K562 (cell line): ENCODE measurements at regions not wholly inside any gene's neighbourhood (a gene's known extent, or its start where the extent isn't known, plus 50 kb on each side); places are given as distances from the start of the nearest gene placed in this dataset.

Source experiments
- ATAC-seq: fragments of 200-7000 bp; cut with Tn5 transposase; 3 replicates; pipeline ENCODE4 v1.9.1; 2020; ENCODE audit warnings: moderate library complexity
- BruUV-seq: library from RNA; stranded (reverse); fragments of 400-500 nt; replicated peaks from 2 replicates; lab custom pipeline; 2021; lab: Mats Ljungman, UMichigan
- CTCF ChIA-PET: fragments of 300-600 bp; formaldehyde crosslinking; extraction: SDS; loops from one replicate; lab custom pipeline; 2021; ENCODE audit warnings: low intra/inter-chr PET ratio; lab: Yijun Ruan, JAX
- POLR2A ChIA-PET: fragments of 300-600, 350-650 bp; sonication (Branson Sonifier 250); formaldehyde crosslinking; extraction: SDS; loops from one replicate; lab custom pipeline; 2021; ENCODE audit warnings: antibody characterized with exemption, inconsistent platforms; lab: Yijun Ruan, JAX
- DNase-seq, 4 experiments: peaks; one replicate each; pipeline versions ENCODE4 v3.0.0 to v3.0.0-alpha.2; 2011 to 2018; ENCODE audit warnings: low spot score in 3 of 4, mixed read lengths in 3 of 4; ENCODE audit errors: extremely low read depth in 1 of 4
- FAIRE-seq: peaks from 2 replicates; lab custom pipeline; 2011; peaks lifted over from hg19 to GRCh38; lab: Jason Lieb, UNC
- H2AFZ ChIP-seq: 2 replicates; pipeline ENCODE4 v1.6.0; 2011; ENCODE audit warnings: low read depth, low read length, control low read depth, inconsistent platforms
- H3K27ac ChIP-seq: fragments of 200-600 bp; 3 replicates; pipeline ENCODE4 v1.8.0; 2011; ENCODE audit warnings: low read depth, mild to moderate bottlenecking, control low read depth, inconsistent platforms, low read length, moderate library complexity, mixed read lengths; ENCODE audit errors: extremely low read depth
- H3K27me3 ChIP-seq, 2 experiments: fragments of 300-600 bp in 1 of 2; 2 replicates in 1 of 2; 3 replicates in 1 of 2; pipeline versions ENCODE4 v1.6.0 to v1.8.0; 2011; ENCODE audit warnings: inconsistent platforms in 2 of 2, low read length in 2 of 2, mild to moderate bottlenecking in 1 of 2, mixed read lengths in 1 of 2, moderate library complexity in 1 of 2; ENCODE audit not compliant: control insufficient read depth in 2 of 2, insufficient read depth in 2 of 2
- H3K36me3 ChIP-seq: fragments of 300-600 bp; 3 replicates; pipeline ENCODE4 v1.8.0; 2011; ENCODE audit warnings: mild to moderate bottlenecking, low read length, inconsistent platforms; ENCODE audit not compliant: control insufficient read depth, insufficient read depth
- H3K4me1 ChIP-seq, 2 experiments: fragments of 200-600 bp in 1 of 2; replicated peaks in 1 of 2; 2 replicates in 1 of 2; 3 replicates in 1 of 2; pipeline versions ENCODE4 v1.5.1 to v1.8.0; 2011; ENCODE audit warnings: inconsistent platforms in 2 of 2, low read length in 2 of 2, mild to moderate bottlenecking in 1 of 2, mixed read lengths in 1 of 2, moderate library complexity in 1 of 2; ENCODE audit not compliant: control insufficient read depth in 2 of 2, insufficient read depth in 2 of 2
- H3K4me2 ChIP-seq: 2 replicates; pipeline ENCODE4 v1.6.1; 2011; ENCODE audit warnings: low read length, control low read depth, inconsistent platforms, mixed read lengths; ENCODE audit not compliant: insufficient read depth
- H3K4me3 ChIP-seq: fragments of 200-600 bp; sonication (generic), shearing (Covaris generic); 2 replicates; pipeline ENCODE4 v1.5.1; 2016; ENCODE audit warnings: control low read depth, inconsistent platforms
- H3K79me2 ChIP-seq: fragments of 200-600 bp; 3 replicates; pipeline ENCODE4 v1.8.0; 2011; ENCODE audit warnings: low read length, inconsistent platforms; ENCODE audit not compliant: control insufficient read depth, insufficient read depth
- H3K9ac ChIP-seq, 2 experiments: 2 replicates each; pipeline versions ENCODE4 v1.6.0 to v1.6.1; 2011; ENCODE audit warnings: low read depth in 2 of 2, low read length in 2 of 2, control low read depth in 1 of 2, inconsistent platforms in 1 of 2, mild to moderate bottlenecking in 1 of 2, mixed read lengths in 1 of 2; ENCODE audit not compliant: insufficient read depth in 1 of 2
- H3K9me1 ChIP-seq: one replicate; pipeline ENCODE4 v1.6.0; 2011; ENCODE audit warnings: inconsistent platforms, mild to moderate bottlenecking, low read length, moderate library complexity; ENCODE audit not compliant: control insufficient read depth, insufficient read depth
- H3K9me3 ChIP-seq: replicated peaks from 2 replicates; pipeline ENCODE4 v1.5.1; 2011; ENCODE audit warnings: low read depth, low read length, inconsistent platforms; ENCODE audit not compliant: control insufficient read depth, insufficient read depth
- H4K20me1 ChIP-seq: replicated peaks from 2 replicates; pipeline ENCODE4 v1.6.1; 2011; ENCODE audit warnings: low read length, inconsistent platforms, mixed read lengths; ENCODE audit not compliant: control insufficient read depth, insufficient read depth
- BCOR ChIP-seq: fragments of 450-650 bp; IDR thresholded peaks from 2 replicates; pipeline ENCODE4 v1.6.1; 2016
- BRCA1 ChIP-seq, 2 experiments: fragments of 450-650 bp in 1 of 2; sonication (generic) in 1 of 2; formaldehyde crosslinking in 1 of 2; IDR thresholded peaks; 2 replicates each; pipeline versions ENCODE4 v1.5.0 to v1.6.1; 2017 to 2020; ENCODE audit warnings: mild to moderate bottlenecking in 1 of 2, missing genetic modification reagents in 1 of 2
- CEBPB ChIP-seq: fragments of 450-650 bp; IDR thresholded peaks from 2 replicates; pipeline ENCODE4 v1.6.1; 2016; ENCODE audit warnings: missing genetic modification characterization, missing compliant biosample characterization
- CHAMP1 ChIP-seq: fragments of 450-650 bp; IDR thresholded peaks from 2 replicates; pipeline ENCODE4 v1.6.1; 2016; ENCODE audit warnings: mild to moderate bottlenecking
- COPS2 ChIP-seq: fragments of 450-650 bp; conservative IDR thresholded peaks from 2 replicates; pipeline ENCODE4 v1.6.1; 2016; ENCODE audit warnings: mild to moderate bottlenecking, moderate library complexity
- ETV1 ChIP-seq: fragments of 450-650 bp; conservative IDR thresholded peaks from 2 replicates; pipeline ENCODE4 v1.6.1; 2016; ENCODE audit warnings: missing genetic modification characterization, control low read depth, low read depth, missing compliant biosample characterization
- FOXA3 ChIP-seq, 2 experiments: fragments of 450-650 bp in 1 of 2; sonication (generic) in 1 of 2; formaldehyde crosslinking; IDR thresholded peaks in 1 of 2; conservative IDR thresholded peaks in 1 of 2; 2 replicates each; pipeline versions ENCODE4 v1.4.0 to v1.8.0; 2020 to 2022; ENCODE audit warnings: mild to moderate bottlenecking in 2 of 2, missing genetic modification reagents in 1 of 2
- HBP1 ChIP-seq: fragments of 450-650 bp; formaldehyde crosslinking; IDR thresholded peaks from 2 replicates; pipeline ENCODE4 v1.4.0; 2022; ENCODE audit warnings: missing genetic modification characterization
- HIVEP1 ChIP-seq: fragments of 250-450 bp; sonication (Bioruptor Pico); IDR thresholded peaks from 2 replicates; pipeline ENCODE4 v1.4.0; 2020; ENCODE audit warnings: mild to moderate bottlenecking
- ID3 ChIP-seq, 2 experiments: fragments of 250-450 bp in 1 of 2; fragments of 450-650 bp in 1 of 2; sonication (Bioruptor Pico) in 1 of 2; IDR thresholded peaks; 2 replicates each; pipeline versions ENCODE4 v1.6.1 to v1.8.0; 2016 to 2021; ENCODE audit warnings: mild to moderate bottlenecking in 2 of 2, moderate library complexity in 2 of 2, missing compliant biosample characterization in 1 of 2, missing genetic modification characterization in 1 of 2
- IRF1 ChIP-seq: sonication (generic); formaldehyde crosslinking; IDR thresholded peaks from 2 replicates; pipeline ENCODE4 v1.8.0; 2022; ENCODE audit warnings: missing genetic modification reagents, mild to moderate bottlenecking, borderline replicate concordance
- RBBP5 ChIP-seq: fragments of 200-600 bp; sonication (generic); IDR thresholded peaks from 2 replicates; pipeline ENCODE4 v1.6.1; 2012; ENCODE audit warnings: borderline replicate concordance, mild to moderate bottlenecking, low read length, control low read depth, inconsistent platforms; ENCODE audit not compliant: insufficient read depth, poor library complexity, severe bottlenecking
- ZFP36 ChIP-seq: fragments of 150-350 bp; IDR thresholded peaks from 2 replicates; pipeline ENCODE4 v1.6.1; 2018; ENCODE audit warnings: low read length, low read depth; ENCODE audit not compliant: partially characterized antibody
- ZNF764 ChIP-seq: fragments of 250-450 bp; sonication (Bioruptor Pico); IDR thresholded peaks from 2 replicates; pipeline ENCODE4 v1.4.0; 2020; ENCODE audit warnings: low read depth, mild to moderate bottlenecking, moderate library complexity
- WGBS: fragments of 100-300 bp; shearing (Covaris generic); methylation state at CpG from one replicate; pipeline ENCODE4 v1.1.6; 2016; ENCODE audit warnings: low coverage, mixed read lengths; ENCODE audit not compliant: insufficient coverage; ENCODE audit errors: missing lambda C conversion rate; 5-methylcytosine and 5-hydroxymethylcytosine counted together
- in situ Hi-C: fragments of 300-500 bp; cut with MboI; formaldehyde crosslinking; loops from 4 replicates; pipeline ENCODE4 v1.15.0; 2018; ENCODE audit warnings: inconsistent platforms, mixed read lengths
- intact Hi-C: fragments of 100-400 bp; cut with micrococcal nuclease; formaldehyde crosslinking; loops from 2 replicates; pipeline ENCODE4 v1.14.2; 2022

- CTCF ChIA-PET: no interaction called here
- 0% methylated on average over 3 of the region's 3 CpGs for WGBS
- in situ Hi-C loops: no loop called here
Observed at GRCh38 chr1:29502225-29502910, 266.0 kb downstream of the PTPRU start.

More at GRCh38 chr1:29502225-29502910, 266.0 kb downstream of the PTPRU start:
- TF ChIP-seq IRF1 (CRISPR knock-in tag): no peak
- TF ChIP-seq BRCA1 (IDR thresholded peaks at IDR 0.05): no peak
- TF ChIP-seq BRCA1 (CRISPR knock-in tag; IDR thresholded peaks at IDR 0.05): no peak
- TF ChIP-seq ETV1 (tag): no peak
- no peak for TF ChIP-seq HIVEP1 (CRISPR knock-in tag)
- no peak for TF ChIP-seq CHAMP1
- TF ChIP-seq ZNF764 (CRISPR knock-in tag): no peak
- TF ChIP-seq RBBP5: no peak
- no peak for TF ChIP-seq COPS2
- TF ChIP-seq CEBPB (tag): no peak
- no peak for TF ChIP-seq ID3 (CRISPR knock-in tag; IDR thresholded peaks at IDR 0.05)
- TF ChIP-seq ID3 (tag; IDR thresholded peaks at IDR 0.05): no peak
- no peak for TF ChIP-seq HBP1 (CRISPR knock-in tag)
- TF ChIP-seq FOXA3 (CRISPR knock-in tag; conservative IDR thresholded peaks at IDR 0.05 in 1 of 2, IDR thresholded peaks at IDR 0.05 in 1 of 2): no peak
- TF ChIP-seq ZFP36: no peak
- TF ChIP-seq BCOR: no peak
- no peaks in the 10 kb centered on the region for H3K79me2 ChIP-seq
- intact Hi-C loops: no loop called here
- peaks cover 4 to 42% of the 10 kb centered on the region in 2 experiments; a peak in 3 of 5 replicates for H3K27me3 ChIP-seq
- H3K27ac ChIP-seq: no peak overlapping the region
- no peak overlapping the region for H3K9ac ChIP-seq
- no peaks in the 10 kb centered on the region for H3K9me1 ChIP-seq
- H4K20me1 ChIP-seq: no peaks in the 10 kb centered on the region; the same call in none of the 2 replicates
- no peaks in the 10 kb centered on the region for H3K4me1 ChIP-seq
- POLR2A ChIA-PET: interaction anchor here (0.7 to 0.8 kb wide), 2 partner anchors 300 to 635 kb away, joined by 3 read pairs; no protein-coding TSS in a partner anchor
- BruUV-seq: no TSS peak
- H3K36me3 ChIP-seq: no peaks in the 10 kb centered on the region
- no peak overlapping the region for H3K4me2 ChIP-seq
- H3K4me3 ChIP-seq: no peak overlapping the region
- FAIRE-seq: no peak
- ATAC-seq: no peak
- H2AFZ ChIP-seq: no peak overlapping the region
- no peak for DNase-seq
- H3K9me3 ChIP-seq: no peaks in the 10 kb centered on the region
